Stimulated activated CD4-positive, alpha-beta T cell treated with anti-CD3 and anti-CD28 coated beads, Interleukin-2, amount 100 ng/mL, for 24 hours (primary cell): ENCODE measurements at regions not wholly inside any gene's neighbourhood (a gene's known extent, or its start where the extent isn't known, plus 50 kb on each side); places are given as distances from the start of the nearest gene placed in this dataset.
A peak's percentile ranks its signal among the peaks of the same experiment; 100 is the strongest.
"Not testable (repeated sequence)": the region's sequence is repeated elsewhere in the genome, so short reads cannot be mapped to it uniquely, and the experiment has no call there.

ENCODE experiments used
- DNase-seq, 2 donors: peaks; one replicate each; pipeline ENCODE4 v3.0.0-alpha.2; 2020

DNA sequence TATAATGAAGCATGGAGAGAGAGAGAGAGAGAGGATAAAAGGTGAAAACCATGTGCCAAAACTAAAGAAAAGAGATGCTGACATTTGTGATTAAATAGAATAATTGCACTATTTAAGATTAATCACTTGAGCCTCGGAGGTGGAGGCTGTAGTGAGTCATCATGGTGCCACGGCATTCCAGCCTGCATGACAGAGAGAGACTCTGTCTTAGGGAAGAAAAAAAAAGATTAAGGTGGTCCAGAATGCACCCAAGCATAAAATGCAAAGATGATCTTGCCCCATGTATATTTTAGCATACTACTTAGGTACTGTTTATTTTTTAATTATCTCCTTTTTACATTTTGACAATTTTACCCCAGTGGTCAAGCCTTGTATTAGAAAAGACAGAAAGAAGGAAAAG, 742.5 kb downstream of the SPATA31A1 start:
- not testable (repeated sequence) for DNase-seq

DNA sequence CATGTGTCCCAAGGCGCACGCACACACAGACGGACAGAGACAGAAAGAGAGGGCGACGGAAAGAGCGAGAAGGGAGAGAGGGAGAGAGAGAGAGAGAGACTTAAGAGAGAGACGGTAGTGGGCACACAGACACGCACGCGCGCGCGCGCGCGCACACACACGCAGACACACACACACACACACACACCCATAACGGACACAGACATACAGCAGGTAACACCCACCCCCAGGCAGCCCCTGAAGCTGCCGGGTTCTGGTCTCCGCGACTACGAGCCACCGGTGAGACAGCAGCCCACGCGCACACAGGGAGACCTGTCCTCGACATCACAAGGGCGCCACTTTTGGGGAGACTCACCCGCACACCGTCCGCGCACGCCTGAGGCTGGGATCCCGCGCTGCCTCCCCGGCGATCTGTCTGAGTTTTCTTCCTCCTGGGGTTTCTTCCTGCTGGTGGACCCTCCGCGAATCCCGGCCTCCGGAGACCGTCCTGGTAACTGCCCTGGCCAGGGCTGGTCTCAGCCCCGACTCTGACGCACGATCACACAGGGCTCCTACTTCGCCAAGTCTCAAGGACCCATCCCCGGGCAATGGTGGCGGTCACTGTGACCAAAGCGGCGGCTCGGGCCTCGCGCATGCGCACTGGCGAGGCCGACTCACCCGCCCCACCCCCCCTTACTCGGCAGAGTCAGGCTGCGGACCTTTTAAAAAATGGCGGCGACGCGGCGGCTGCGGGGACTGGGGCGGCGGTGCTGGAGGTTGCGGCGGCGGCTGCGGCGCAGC, 750.7 kb downstream of the SPATA31A1 start:
- peak; percentile 24 to 55 for DNase-seq

DNA sequence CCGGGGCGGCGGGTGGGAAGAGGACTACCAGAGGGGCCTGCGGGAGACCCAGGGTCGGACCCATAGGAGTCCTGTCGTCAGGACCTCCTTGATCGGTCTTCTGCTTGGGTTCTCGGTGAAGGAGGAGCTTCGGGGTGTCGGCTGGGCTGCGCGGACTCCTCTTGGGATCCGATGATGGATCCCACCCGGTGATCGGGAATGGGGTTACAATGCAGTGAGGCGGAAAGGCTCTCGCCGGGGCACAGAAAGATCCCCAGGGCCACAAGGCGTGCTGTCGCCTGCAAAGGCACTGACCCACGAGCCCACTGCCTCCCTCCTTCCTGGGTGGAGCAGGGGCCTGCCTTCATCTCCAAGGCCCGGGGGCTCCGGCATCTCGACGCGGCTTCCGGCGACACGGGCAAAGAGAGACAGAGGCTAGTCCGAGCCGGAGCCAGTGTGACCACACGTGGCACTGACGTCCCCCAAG, 751.3 kb downstream of the SPATA31A1 start:
- DNase-seq = not testable (repeated sequence)

DNA sequence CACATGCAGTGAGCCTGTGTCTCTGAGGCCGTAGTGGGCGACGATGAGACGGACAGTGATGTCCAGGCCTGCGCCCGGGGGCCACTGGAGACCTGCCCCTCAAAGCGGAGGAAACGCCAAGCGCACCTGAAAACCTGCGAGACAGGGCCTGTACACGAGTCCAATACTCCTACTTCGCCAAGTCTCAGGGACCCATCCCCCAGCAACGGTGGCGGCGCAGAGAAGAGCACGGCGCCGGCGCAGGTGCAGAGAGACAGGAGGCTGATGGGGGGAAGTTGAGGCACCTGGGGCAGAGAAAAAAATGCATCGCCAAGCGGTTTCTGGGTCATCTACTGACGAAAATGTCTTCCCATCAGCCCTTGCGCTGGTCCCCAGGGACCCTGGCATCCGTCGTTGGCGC, 751.8 kb downstream of the SPATA31A1 start:
- not testable (repeated sequence) for DNase-seq

DNA sequence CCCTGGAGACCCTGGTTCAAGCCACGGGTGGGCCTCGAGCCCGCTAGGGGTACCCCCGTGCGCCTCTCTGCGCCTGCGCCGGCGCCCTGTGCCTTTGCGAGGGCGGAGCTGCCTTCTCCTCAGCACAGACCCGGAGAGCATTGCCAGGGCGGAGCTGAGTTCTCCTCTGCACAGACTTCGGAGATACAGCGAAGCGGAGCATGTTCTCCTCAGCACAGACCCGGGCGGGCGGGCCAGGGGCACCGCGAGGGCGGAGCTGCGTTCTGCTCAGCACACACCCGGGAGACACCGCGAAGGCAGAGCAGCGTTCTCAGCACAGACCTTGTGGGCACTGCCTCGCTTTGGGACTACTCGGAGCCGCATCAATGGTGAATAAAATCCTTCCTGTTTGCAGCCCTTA, 753.0 kb downstream of the SPATA31A1 start:
- DNase-seq = not testable (repeated sequence)

DNA sequence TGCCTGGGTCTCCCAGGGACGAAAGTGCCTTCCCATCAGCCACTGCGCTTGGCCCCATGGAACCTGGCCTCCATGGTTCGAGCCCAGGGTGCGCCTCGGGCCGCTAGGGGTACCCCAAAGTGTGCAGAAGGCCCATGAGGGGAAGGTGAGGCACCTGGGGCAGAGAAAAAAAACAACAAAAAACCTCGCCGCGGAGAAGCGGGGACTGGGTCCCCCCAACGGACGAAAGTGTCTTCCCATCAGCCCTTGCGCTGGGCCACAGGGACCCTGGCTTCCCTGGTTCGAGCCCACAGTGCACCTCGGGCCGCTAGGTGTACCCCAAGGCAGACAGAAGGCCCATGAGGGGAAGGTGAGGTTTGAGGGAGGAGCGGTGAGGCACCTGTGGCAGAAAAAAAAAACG, 755.3 kb downstream of the SPATA31A1 start:
- DNase-seq = not testable (repeated sequence)

DNA sequence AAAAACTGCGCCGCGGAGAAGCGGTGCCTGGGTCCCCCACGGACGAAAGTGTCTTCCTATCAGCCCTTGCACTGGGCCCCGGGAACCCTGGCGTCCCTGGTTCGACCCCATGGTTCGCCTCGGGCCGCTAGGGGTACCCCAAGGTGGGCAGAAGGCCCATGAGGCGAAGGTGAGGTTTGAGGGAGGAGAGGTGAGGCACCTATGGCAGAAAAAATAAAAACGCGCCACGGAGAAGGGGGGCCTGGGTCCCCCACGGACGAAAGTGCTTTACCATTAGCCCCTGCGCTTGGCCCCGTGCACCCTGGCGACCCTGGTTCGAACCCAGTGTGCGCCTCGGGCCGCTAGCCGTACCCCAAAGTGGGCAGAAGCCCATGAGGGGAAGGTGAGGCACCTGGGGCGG, 756.1 kb downstream of the SPATA31A1 start:
- DNase-seq = not testable (repeated sequence)

DNA sequence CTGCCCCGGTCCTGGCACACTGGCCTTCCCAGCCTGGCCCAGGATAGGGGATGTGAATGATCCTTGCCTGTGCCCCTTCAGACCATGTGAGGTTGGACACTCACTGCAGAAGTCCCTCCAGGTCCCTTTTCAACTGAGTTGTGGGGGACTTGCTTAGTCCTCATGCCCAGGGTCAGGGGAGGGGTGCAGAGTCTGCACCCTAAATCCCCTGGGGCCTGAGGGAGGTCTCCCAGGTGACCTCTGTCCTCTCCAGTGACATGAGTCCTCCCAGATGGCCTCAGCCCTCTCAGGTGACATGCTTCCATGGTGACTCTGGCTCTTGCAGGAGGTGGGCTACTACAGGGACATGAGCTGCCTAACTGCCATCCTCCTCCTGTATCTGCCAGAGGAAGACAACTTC, 775.1 kb downstream of the SPATA31A1 start:
- DNase-seq = not testable (repeated sequence)

DNA sequence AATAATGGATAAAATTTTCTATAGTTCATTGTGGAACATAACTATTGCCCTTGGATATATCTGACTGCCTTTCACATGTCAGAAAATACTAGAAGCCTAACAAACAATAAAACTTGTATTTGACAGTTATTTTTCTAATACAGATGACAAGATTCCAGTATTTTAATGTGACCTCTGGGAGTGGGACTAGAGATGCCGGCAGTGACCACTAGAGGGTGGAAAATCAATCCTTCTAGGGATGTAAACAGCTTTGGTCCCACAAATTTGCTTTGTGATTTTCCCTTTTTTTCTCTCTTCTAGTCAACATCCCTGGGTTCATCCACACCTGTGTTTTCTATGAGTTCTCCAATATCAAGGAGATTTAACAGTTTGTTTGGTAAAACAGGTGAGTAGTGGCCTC, 813.7 kb downstream of the SPATA31A1 start:
- DNase-seq = not testable (repeated sequence)

DNA sequence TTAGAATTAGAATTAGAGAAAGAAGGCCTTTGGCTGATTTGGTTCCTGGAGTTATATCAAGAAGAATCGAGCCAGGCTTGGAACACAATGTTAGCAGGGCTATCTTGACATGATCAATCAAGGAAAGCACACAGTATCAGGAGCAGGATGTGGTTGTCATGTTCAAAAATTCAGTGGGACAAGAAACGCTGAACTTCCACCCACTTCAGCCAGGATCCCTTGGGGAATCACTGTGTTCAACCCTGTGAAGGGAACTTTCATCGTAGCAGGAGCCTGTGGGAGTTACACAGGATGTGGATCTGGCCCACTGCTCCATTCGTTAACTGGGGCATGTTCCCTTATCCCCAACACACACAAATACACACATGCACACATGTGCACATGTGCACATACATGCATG, 817.8 kb downstream of the SPATA31A1 start:
- DNase-seq = not testable (repeated sequence)

DNA sequence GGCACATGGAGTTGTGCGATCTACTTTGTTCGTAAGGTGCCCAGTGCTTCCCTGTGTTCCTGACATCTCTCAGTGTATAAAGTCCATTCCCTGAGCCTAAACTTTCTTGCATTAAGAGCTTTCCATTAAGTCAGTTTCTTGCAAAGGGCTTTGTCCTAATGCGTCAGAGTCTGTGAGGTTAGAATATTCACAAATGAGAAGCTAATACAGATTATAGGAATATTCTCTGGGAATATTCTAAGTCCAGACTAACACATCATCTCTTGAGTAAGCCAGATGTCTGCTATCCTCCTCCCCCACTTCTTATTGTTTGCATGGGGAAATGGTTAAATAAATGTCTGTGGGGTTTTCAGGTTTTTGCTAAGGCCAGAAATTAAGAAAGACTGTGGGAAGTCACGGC, 818.6 kb downstream of the SPATA31A1 start:
- DNase-seq = not testable (repeated sequence)

DNA sequence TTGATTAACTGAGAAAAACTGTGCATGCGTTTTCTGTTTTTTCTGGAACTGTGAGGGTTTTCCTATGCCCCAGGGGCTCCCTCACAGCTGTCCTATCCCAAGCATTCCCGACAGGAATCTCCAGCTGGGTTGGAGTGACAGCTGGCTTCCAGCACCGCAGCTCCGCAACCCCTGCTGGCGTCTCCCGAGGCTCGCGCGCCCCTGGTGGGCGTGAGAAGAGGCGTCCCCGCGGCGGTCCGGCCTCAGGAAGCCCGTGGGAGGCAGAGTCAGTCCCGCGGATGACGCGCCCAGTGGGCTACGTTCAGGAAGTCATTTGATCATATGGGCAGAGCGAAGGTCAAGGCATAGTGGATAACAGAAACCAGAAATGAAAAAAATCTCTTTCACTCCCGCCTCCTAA, 821.9 kb downstream of the SPATA31A1 start:
- DNase-seq = not testable (repeated sequence)

DNA sequence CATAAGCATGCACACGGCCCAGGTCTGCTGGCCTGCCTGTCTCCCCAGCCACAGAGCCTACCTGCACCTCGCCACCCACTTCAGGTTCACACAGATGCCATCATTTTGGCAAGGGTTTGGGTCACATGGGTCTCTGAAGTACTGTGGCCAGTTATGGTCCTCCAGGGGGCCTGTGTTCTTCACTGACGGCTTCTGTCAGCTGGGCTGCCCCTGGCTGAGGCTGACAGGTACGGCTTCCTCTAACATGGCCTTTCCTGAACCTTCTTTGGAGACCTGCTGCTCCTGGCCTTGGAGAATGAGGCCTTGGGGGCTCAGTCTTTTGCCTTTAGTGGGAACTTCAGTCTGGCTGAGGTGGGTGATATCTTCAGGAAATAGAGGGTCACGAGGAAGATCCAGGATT, 835.9 kb downstream of the SPATA31A1 start:
- not testable (repeated sequence) for DNase-seq

DNA sequence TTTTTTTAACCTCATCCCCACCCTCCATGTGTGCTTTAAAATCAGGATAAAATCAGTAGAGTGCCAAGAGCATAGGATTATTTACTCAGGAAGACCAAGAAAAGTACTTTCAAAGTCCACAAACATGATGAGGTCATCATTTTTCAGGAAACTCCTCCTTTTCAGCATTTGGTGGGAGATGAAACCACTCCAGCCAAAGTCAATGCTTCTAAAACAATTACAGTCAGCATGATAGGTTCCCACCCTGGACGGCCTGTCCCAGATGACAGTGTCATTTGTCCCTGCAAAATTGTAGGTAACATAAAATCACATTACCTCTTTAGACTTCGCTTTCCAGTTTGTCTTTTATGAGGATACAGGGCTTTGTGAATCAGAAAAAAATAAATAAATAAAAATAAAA, 836.7 kb downstream of the SPATA31A1 start:
- not testable (repeated sequence) for DNase-seq

DNA sequence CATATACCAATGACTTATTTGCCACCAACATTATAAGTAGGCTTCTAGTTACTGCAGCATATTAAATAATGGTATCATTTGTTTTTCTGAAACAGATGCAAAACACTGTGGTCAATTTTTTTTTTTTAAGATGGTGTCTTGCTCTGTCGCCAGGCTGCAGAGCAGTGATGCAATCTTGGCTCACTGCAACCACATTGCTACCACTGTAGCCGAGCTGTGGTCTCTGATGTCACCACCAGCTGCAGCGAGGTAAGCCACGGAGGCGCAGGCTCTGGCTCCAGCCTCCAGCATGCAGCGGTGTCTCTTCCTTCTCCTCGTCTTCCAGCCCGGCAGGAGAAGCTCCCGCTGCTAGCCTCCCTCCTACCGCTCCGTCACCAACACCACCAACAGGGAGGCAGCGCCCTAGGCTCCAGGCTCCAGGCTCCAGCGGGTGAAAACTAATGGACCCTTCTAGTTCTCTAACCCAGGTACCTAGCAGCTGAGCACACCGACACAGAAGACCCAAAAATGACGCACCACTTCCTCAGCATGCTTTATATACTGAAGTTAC, 840.8 kb downstream of the SPATA31A1 start:
- DNase-seq = not testable (repeated sequence)

DNA sequence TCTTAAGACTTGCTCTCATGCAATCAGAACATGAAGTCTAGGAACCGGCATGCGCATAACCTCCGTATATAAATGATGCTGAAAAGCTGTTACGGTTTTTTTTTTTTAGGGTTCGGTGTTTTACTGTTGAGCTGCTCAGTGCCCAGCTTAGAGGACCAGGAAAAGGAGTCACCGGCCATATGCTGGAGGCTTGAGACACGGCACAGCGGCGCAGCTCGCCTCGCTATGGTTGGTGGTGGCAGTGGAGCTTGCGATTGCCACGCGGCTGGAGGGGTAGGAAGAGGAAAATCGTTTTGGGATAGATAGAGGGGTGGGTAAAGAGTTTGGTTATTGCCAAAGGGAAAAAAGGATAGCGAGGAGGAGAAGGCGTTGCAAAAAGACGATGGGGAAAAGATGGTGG, 841.3 kb downstream of the SPATA31A1 start:
- not testable (repeated sequence) for DNase-seq

DNA sequence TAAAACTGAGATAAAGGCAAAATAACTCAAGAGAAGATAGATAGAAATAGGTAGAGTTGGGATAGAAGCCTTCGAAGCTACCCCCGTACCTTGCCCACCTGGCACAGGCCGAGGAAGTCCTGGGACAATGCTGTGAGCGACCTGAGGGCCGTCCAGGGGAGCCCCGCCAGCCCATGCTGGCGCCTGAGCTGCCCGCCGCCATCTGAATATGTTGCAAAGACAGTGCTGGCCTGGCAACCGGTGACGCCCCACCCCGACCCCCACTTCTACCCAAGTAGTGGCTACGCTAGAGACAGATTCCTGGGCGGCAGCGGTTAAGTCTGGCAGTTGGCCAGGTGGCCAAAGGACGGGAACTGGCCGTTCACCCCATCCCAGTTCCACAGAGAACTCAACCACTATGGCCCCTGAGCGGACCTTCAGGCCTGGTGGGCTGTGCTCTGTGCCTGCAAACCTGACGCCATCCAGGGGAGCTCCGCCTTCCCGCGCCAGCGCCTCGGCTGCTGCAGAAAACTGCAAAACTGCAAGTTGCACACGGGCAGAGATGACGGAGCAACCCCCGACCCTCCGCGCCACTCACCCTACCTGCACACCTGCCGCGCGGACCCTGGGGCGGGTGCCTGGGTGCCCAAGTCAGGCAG, 866.2 kb downstream of the SPATA31A1 start:
- not testable (repeated sequence) for DNase-seq

DNA sequence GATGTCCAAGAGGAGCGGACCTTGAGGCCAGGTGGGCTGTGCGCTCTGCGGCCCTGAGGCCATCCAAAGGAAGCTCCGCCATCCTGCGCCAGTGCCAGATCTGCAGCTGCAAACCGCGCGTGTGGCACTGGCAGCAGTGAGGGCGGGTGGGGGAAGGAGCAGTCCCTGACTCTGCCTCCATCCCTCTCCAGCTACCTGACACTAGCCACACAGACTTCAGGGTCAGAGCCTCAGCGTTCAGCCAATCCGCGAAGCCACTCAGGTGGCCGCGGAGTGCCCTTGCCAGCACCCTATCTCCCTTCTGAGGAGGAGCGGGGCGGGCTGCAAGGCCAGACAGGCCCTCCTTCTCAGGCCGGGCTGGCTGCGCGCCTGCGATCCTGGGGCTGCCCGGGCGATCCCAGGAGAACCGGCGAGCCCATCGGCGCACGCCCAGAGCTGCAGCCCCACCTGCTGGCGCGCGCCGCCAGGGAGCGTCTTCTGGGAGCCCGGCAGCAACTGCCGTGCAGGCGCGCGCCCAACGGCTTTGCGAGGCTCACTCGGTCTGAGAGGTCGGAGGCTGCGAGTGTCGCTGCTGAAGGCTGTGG, 867.2 kb downstream of the SPATA31A1 start:
- peak in 1 of 2 donors; percentile 16 for DNase-seq

DNA sequence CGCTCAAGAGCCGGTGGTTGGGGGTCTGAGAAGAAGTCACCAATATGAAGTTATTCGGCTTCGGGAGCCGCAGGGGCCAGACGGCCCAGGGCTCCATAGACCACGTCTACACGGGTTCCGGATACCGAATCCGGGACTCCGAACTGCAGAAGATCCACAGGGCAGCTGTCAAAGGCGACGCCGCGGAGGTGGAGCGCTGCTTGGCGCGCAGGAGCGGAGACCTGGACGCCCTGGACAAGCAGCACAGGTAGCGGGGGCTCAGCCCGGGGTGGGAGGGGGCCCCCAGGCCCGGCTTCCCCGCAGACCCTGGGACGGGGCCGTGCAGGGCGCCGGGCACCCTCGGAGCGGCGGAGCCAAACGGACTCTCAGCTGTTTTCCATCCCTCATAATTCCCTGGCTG, 867.9 kb downstream of the SPATA31A1 start:
- DNase-seq = not testable (repeated sequence)
